Stimulated activated naive B cell treated with anti-CD40 and anti-IgM and Interleukin-4, amounts not matched to agents 10 μg/mL and 1 μg/mL and 100 μg/mL, for 72 hours (primary cell): ENCODE measurements at regions not wholly inside any gene's neighbourhood (a gene's known extent, or its start where the extent isn't known, plus 50 kb on each side); places are given as distances from the start of the nearest gene placed in this dataset.

Experiments
- ATAC-seq, 2 donors: fragments of 150-1000 bp; cut with Tn5 transposase; replicated peaks; 2 replicates each; pipeline ENCODE4 v1.10.0; 2021; ENCODE audit warnings: moderate library complexity in 1 of 2
- DNase-seq: peaks from one replicate; pipeline ENCODE4 v3.0.0; 2021
- H3K27ac Mint-ChIP-seq: one replicate; pipeline ENCODE4 v1.8.0; 2022; ENCODE audit warnings: mild to moderate bottlenecking, mixed read lengths
- H3K27me3 Mint-ChIP-seq, 2 donors: one replicate each; pipeline ENCODE4 v1.8.0; 2022; ENCODE audit warnings: mixed read lengths in 2 of 2
- H3K36me3 Mint-ChIP-seq, 2 donors: one replicate each; pipeline ENCODE4 v1.8.0; 2022; ENCODE audit warnings: mixed read lengths in 2 of 2, mild to moderate bottlenecking in 1 of 2
- H3K4me1 Mint-ChIP-seq, 2 donors: one replicate each; pipeline ENCODE4 v1.8.0; 2022; ENCODE audit warnings: mixed read lengths in 2 of 2, mild to moderate bottlenecking in 1 of 2
- H3K4me3 Mint-ChIP-seq, 2 donors: one replicate each; pipeline ENCODE4 v1.8.0; 2022; ENCODE audit warnings: mild to moderate bottlenecking in 2 of 2, mixed read lengths in 2 of 2, moderate library complexity in 1 of 2
- H3K9me3 Mint-ChIP-seq, 2 donors: one replicate each; pipeline ENCODE4 v1.8.0; 2022; ENCODE audit warnings: mixed read lengths in 2 of 2, mild to moderate bottlenecking in 1 of 2

GRCh38 chr15:87439090-87439489, 817.4 kb downstream of the NTRK3 start:
- Mint-ChIP-seq H3K27me3 (no peaks in the 10 kb centered on the region), H3K9me3 (no peaks in the 10 kb centered on the region), H3K4me3 (no peak overlapping the region), H3K4me1 (no peaks in the 10 kb centered on the region), H3K27ac (no peak overlapping the region), H3K36me3 (no peaks in the 10 kb centered on the region)
- DNase-seq (no peak), ATAC-seq (no peak)

- H3K27me3 Mint-ChIP-seq, result no peaks in the 10 kb centered on the region
- H3K4me3 Mint-ChIP-seq, result no peak overlapping the region
- no peaks in the 10 kb centered on the region for H3K36me3 Mint-ChIP-seq
- H3K9me3 Mint-ChIP-seq, result peaks cover 0 to 3% of the 10 kb centered on the region in 2 donors
- no peaks in the 10 kb centered on the region for H3K4me1 Mint-ChIP-seq
- DNase-seq, result no peak
- no peak overlapping the region for H3K27ac Mint-ChIP-seq
- no peak for ATAC-seq
Observed at GRCh38 chr15:87433871-87434270, 822.7 kb downstream of the NTRK3 start.

- Mint-ChIP-seq H3K4me1 (no peaks in the 10 kb centered on the region), H3K27ac (no peak overlapping the region), H3K36me3 (no peaks in the 10 kb centered on the region), H3K4me3 (no peak overlapping the region), H3K9me3 (peaks cover 2 to 8% of the 10 kb centered on the region in 2 donors), H3K27me3 (no peaks in the 10 kb centered on the region)
- ATAC-seq (no peak), DNase-seq (no peak)
Observed at GRCh38 chr15:87429754-87430153, 826.8 kb downstream of the NTRK3 start.

GRCh38 chr15:87420017-87420416, 836.5 kb downstream of the NTRK3 start:
- Mint-ChIP-seq H3K9me3 (peaks cover 0 to 1% of the 10 kb centered on the region in 2 donors), H3K4me3 (no peak overlapping the region), H3K4me1 (no peaks in the 10 kb centered on the region), H3K27ac (no peak overlapping the region), H3K27me3 (no peaks in the 10 kb centered on the region), H3K36me3 (no peaks in the 10 kb centered on the region)
- no peak for DNase-seq
- no peak for ATAC-seq

DNA sequence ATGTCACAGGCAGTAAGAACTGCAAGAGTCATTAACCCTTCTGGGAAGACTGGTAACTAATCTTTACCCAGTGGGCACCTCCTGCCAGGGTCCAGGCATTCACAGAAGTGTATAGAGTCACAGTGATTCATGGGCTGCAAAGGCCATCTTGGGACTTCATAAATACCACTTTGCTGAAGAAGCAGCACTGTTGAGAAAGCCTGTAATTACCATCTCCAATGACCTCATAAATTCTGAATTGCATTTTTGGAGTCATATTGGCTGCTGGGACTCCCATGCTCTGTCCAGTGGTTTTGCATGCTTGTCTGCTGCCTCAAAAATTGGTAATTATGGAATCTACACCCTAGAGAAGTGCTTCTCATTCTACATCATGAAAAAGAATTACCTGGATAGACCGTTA, 837.2 kb downstream of the NTRK3 start:
- no peaks in the 10 kb centered on the region for H3K36me3 Mint-ChIP-seq
- H3K27me3 Mint-ChIP-seq, result no peaks in the 10 kb centered on the region
- ATAC-seq, result no peak
- H3K9me3 Mint-ChIP-seq, result peaks cover 0 to 1% of the 10 kb centered on the region in 2 donors
- H3K27ac Mint-ChIP-seq, result no peak overlapping the region
- H3K4me1 Mint-ChIP-seq, result no peaks in the 10 kb centered on the region
- H3K4me3 Mint-ChIP-seq, result no peak overlapping the region
- DNase-seq, result no peak

- no peaks in the 10 kb centered on the region for H3K4me1 Mint-ChIP-seq
- H3K27me3 Mint-ChIP-seq, result no peaks in the 10 kb centered on the region
- peaks cover 0 to 3% of the 10 kb centered on the region in 2 donors for H3K9me3 Mint-ChIP-seq
- no peak overlapping the region for H3K4me3 Mint-ChIP-seq
- no peaks in the 10 kb centered on the region for H3K36me3 Mint-ChIP-seq
- ATAC-seq (no peak), DNase-seq (no peak)
- no peak overlapping the region for H3K27ac Mint-ChIP-seq
Observed at GRCh38 chr15:87416591-87417257, 839.8 kb downstream of the NTRK3 start.

- no peaks in the 10 kb centered on the region for H3K9me3 Mint-ChIP-seq
- no peaks in the 10 kb centered on the region for H3K36me3 Mint-ChIP-seq
- no peak for ATAC-seq
- DNase-seq, result no peak
- no peak overlapping the region for H3K27ac Mint-ChIP-seq
- no peaks in the 10 kb centered on the region for H3K27me3 Mint-ChIP-seq
- no peak overlapping the region for H3K4me3 Mint-ChIP-seq
- no peaks in the 10 kb centered on the region for H3K4me1 Mint-ChIP-seq
Observed at GRCh38 chr15:87408902-87409301, 847.6 kb downstream of the NTRK3 start.

DNA sequence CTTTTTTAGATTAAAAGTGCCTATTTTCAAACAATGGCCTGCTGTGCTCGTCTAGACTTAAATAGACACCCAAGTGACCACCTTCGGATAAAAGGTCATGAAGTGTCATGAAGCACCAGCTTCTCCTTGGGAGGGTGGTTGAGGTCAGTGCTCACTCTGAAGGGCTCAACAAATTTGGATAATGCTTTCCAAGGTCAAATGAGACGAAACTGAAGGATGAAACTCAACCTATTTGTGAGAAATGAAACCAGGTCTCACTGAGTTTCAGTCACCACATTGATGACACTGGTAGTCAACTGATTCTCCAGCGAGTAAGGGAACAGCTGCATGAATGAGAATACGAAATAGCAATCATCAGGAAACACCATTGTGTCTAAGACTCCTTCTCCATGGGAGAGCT, 852.6 kb downstream of the NTRK3 start:
- Mint-ChIP-seq H3K27ac (no peak overlapping the region), H3K9me3 (peaks cover 2 to 3% of the 10 kb centered on the region in 2 donors), H3K27me3 (no peaks in the 10 kb centered on the region), H3K4me1 (no peaks in the 10 kb centered on the region), H3K36me3 (no peaks in the 10 kb centered on the region), H3K4me3 (no peak overlapping the region)
- ATAC-seq, result no peak
- DNase-seq, result no peak

DNA sequence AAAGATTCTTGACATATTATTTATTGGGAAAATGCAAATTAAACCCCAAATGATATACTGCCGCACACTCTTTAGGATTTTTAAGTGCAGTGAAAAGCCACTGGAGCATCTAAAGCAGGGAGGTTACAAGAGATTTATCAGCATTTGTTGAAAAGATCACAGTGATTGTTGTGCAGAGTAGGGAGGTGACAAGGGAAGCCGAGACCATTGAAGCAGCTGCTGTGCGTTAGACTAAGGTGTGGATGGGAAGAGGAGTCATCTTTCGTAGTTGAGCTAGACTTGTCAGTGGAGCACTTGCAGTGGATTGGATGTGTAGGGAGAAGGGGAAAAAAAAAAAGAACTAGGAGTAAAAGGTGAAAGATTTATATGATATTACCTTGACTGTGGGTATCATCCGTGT, 854.6 kb downstream of the NTRK3 start:
- no peak for ATAC-seq
- no peak overlapping the region for H3K27ac Mint-ChIP-seq

GRCh38 chr15:87394676-87395075, 861.9 kb downstream of the NTRK3 start:
- Mint-ChIP-seq H3K36me3 (no peaks in the 10 kb centered on the region), H3K27ac (no peak overlapping the region), H3K4me1 (no peaks in the 10 kb centered on the region), H3K27me3 (no peaks in the 10 kb centered on the region), H3K4me3 (no peak overlapping the region), H3K9me3 (peaks cover 11 to 14% of the 10 kb centered on the region in 2 donors)
- DNase-seq (no peak), ATAC-seq (no peak)

More for the DNA sequence above, 854.6 kb downstream of the NTRK3 start:
- peaks cover 2 to 3% of the 10 kb centered on the region in 2 donors for H3K9me3 Mint-ChIP-seq
- no peaks in the 10 kb centered on the region for H3K27me3 Mint-ChIP-seq
- H3K4me3 Mint-ChIP-seq, result no peak overlapping the region
- no peak for DNase-seq
- no peaks in the 10 kb centered on the region for H3K36me3 Mint-ChIP-seq
- H3K4me1 Mint-ChIP-seq, result no peaks in the 10 kb centered on the region

- no peak for ATAC-seq
- Mint-ChIP-seq H3K4me1 (no peaks in the 10 kb centered on the region), H3K27ac (no peak overlapping the region), H3K4me3 (no peak overlapping the region), H3K36me3 (no peaks in the 10 kb centered on the region), H3K9me3 (peaks cover 4 to 8% of the 10 kb centered on the region in 2 donors), H3K27me3 (no peaks in the 10 kb centered on the region)
- no peak for DNase-seq
Observed at GRCh38 chr15:87387766-87388165, 868.8 kb downstream of the NTRK3 start.

DNA sequence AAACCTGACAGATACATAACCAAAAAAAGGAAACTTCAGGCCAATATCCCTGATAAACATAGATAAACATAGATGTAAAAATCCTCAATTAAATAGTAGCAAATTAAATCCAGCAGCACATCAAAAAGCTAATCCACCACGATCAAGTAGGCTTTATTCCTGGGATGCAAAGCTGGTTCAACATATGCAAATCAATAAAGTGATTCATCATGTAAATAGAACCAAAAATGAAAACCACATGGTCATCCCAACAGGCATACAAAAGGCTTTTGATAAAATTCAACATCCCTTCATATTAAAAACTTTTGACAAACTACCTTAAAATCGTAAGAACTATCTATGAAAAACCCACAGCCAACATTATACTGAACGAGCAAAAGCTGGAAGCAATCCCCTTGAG, 882.2 kb downstream of the NTRK3 start:
- Mint-ChIP-seq H3K27me3 (no peaks in the 10 kb centered on the region), H3K36me3 (no peaks in the 10 kb centered on the region), H3K4me3 (no peak overlapping the region), H3K27ac (no peak overlapping the region), H3K9me3 (peaks cover 13 to 15% of the 10 kb centered on the region in 2 donors), H3K4me1 (no peaks in the 10 kb centered on the region)
- ATAC-seq, result no peak
- DNase-seq, result no peak

DNA sequence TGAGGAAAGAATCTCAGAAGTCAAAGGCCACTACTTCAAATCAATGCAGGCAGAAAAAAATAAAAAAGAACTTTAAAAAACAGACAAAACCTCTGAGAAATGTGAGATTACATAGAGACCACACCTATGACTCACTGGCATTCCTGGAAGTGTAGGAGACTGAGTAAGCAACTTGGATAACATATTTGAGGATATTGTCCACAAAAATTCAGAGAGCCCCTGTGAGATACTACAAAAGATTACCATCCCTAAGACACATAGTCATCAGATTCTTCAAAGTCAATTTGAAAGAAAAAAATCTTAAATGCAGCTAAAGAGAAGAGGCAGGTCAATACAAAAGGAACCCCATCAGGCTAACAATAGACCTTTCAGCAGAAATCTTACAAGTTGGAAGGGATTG, 887.3 kb downstream of the NTRK3 start:
- Mint-ChIP-seq H3K4me3 (no peak overlapping the region), H3K27ac (no peak overlapping the region)
- DNase-seq, result no peak

DNA sequence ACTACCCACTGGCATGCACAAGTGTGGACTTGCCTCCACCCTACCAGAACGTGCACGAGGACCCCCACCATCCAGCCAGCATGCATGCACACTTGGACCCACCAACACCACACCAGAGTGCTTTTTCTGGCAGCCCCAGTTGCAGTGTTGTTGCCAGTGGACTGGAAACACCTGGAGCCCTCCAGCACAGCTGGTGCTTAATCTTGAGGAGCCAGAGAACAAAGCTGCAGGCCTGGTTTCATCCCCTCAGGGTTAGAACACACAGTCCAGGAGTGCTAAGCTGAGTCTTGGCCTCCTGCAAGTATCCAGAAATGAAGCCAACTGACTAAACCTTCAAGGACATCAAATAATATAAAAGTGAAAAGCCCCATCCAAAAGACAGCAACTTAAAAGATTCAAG, 888.0 kb downstream of the NTRK3 start:
- H3K4me1 Mint-ChIP-seq, result no peaks in the 10 kb centered on the region
- no peaks in the 10 kb centered on the region for H3K27me3 Mint-ChIP-seq
- no peak overlapping the region for H3K4me3 Mint-ChIP-seq
- DNase-seq (no peak), ATAC-seq (no peak)
- H3K27ac Mint-ChIP-seq, result no peak overlapping the region
- H3K9me3 Mint-ChIP-seq, result peaks cover 6 to 9% of the 10 kb centered on the region in 2 donors
- H3K36me3 Mint-ChIP-seq, result no peaks in the 10 kb centered on the region

More for the DNA sequence above, 887.3 kb downstream of the NTRK3 start:
- Mint-ChIP-seq H3K27me3 (no peaks in the 10 kb centered on the region), H3K9me3 (peaks cover 8 to 9% of the 10 kb centered on the region in 2 donors), H3K4me1 (no peaks in the 10 kb centered on the region), H3K36me3 (no peaks in the 10 kb centered on the region)
- no peak for ATAC-seq

GRCh38 chr15:87365186-87365585, 891.4 kb downstream of the NTRK3 start:
- H3K36me3 Mint-ChIP-seq, result no peaks in the 10 kb centered on the region
- no peak overlapping the region for H3K4me3 Mint-ChIP-seq
- no peaks in the 10 kb centered on the region for H3K27me3 Mint-ChIP-seq
- H3K4me1 Mint-ChIP-seq, result no peaks in the 10 kb centered on the region
- DNase-seq, result no peak
- no peak for ATAC-seq
- no peak overlapping the region for H3K27ac Mint-ChIP-seq
- peaks cover 3 to 4% of the 10 kb centered on the region in 2 donors for H3K9me3 Mint-ChIP-seq

DNA sequence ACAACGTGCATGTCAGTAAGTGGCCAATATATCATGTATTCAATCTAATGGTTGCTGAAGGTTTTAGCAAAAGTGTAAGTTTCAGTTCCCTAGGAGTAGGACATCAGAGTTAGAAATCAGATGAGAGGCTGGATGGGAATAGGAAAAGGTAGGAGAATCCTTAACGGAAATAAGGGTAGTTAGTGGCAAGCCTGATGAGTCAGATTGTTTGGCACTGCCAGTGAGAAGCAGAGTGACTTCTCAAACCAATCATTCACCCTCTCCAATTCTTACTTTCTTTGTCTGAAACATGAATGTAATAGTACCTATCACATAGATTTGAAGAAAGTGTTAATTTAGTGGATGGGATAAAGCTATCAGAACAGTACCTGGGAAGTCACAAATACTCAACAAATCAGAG, 894.0 kb downstream of the NTRK3 start:
- no peak overlapping the region for H3K4me3 Mint-ChIP-seq
- H3K27me3 Mint-ChIP-seq, result no peaks in the 10 kb centered on the region
- no peak overlapping the region for H3K27ac Mint-ChIP-seq
- ATAC-seq (no peak), DNase-seq (no peak)
- H3K9me3 Mint-ChIP-seq, result peaks cover 0 to under 1% of the 10 kb centered on the region in 2 donors
- H3K36me3 Mint-ChIP-seq, result no peaks in the 10 kb centered on the region
- H3K4me1 Mint-ChIP-seq, result no peaks in the 10 kb centered on the region
